Pancreas (tissue), 10 donors: ENCODE measurements at regions not wholly inside any gene's neighbourhood (a gene's known extent, or its start where the extent isn't known, plus 50 kb on each side); places are given as distances from the start of the nearest gene placed in this dataset.

ENCODE experiments used
- ATAC-seq, 4 donors: fragments of 200-7000 bp; cut with Tn5 transposase; one replicate each; pipeline versions ENCODE4 v1.8.0 to v1.9.1; 2020; ENCODE audit warnings: mild to moderate bottlenecking in 4 of 4, moderate library complexity in 4 of 4
- DNase-seq, 6 donors: peaks; one replicate each; pipeline ENCODE4 v3.0.0-alpha.2; 2020
- FAIRE-seq: peaks from 2 replicates; lab custom pipeline; 2012; peaks lifted over from hg19 to GRCh38; lab: Jason Lieb, UNC
- H3K27ac ChIP-seq, 4 donors: fragments of 200-600 bp; sonication (generic); 1 replicate in 3 of 4; 2 replicates in 1 of 4; pipeline versions ENCODE4 v1.5.0 to v1.8.0; 2020
- H3K27me3 ChIP-seq, 4 donors: fragments of 200-600 bp; one replicate each; pipeline ENCODE4 v1.8.0; 2021
- H3K36me3 ChIP-seq, 3 donors: fragments of 200-600 bp; sonication (generic) in 1 of 3; one replicate each; pipeline versions ENCODE4 v1.5.0 to v1.8.0; 2020 to 2021
- H3K4me1 ChIP-seq, 3 donors: fragments of 200-600 bp; one replicate each; pipeline ENCODE4 v1.8.0; 2021
- H3K4me3 ChIP-seq, 4 donors: fragments of 200-600 bp; sonication (generic) in 2 of 4; one replicate each; pipeline versions ENCODE4 v1.5.0 to v1.8.0; 2020 to 2021
- H3K9me3 ChIP-seq, 4 donors: fragments of 200-600 bp; one replicate each; pipeline ENCODE4 v1.8.0; 2021
- WGBS, 2 donors: extraction: QIAGEN DNeasy Blood & Tissue Kit; methylation state at CpG; one replicate each; pipeline ENCODE4 v1.1.7; 2013; 5-methylcytosine and 5-hydroxymethylcytosine counted together
- intact Hi-C, 3 donors: fragments of 100-400 bp; cut with DNase I; formaldehyde crosslinking; loops; one replicate each; pipeline versions ENCODE4 v1.11.1 to v1.14.2; 2022
- TF ChIP-seq, protein P1 (sequence below), 4 donors: fragments of 200-600 bp; sonication (generic) in 3 of 4; IDR thresholded peaks; one replicate each; pipeline versions ENCODE4 v1.5.0 to v1.8.0; 2021; ENCODE audit warnings: antibody characterized with exemption in 4 of 4
- donor health status: healthy with polysubstance abuse.
- donor health status: DM: no; HTN: no; CAD: no; lungs with moderate emphysema.
- donor health status: DM: no; HTN: no; CAD: no.
- donor health status: control.
- donor health status: control.
- donor health status: Bipolar disorder and iron deficiency.
- donor health status: DM: yes; HTN: yes; CAD: no.
- donor health status: DM: no; HTN: no; CAD: no.
- donor health status: DM: no; HTN: no; CAD: no.
- donor health status: DM: yes; HTN: yes; CAD: no.

DNA sequence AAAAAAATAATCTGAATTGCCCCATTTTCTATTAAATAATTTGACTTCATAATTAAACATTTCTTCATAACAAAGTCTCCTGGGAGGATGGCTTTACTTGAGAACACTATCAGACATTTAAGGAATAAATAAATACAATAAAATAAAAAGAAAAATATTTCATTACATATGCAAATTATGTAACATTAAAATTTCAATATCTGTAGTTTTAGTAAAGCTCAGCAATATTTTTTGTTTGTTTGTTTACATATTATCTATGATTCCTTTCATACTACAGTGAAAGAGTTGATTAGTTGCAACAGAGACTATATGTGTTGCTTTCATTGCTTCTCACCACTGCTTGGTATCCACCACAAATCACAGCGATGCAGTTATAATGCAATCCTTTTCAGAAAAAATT is 474.9 kb upstream of the GJE1 start:
- H3K36me3 ChIP-seq = no peaks in the 10 kb centered on the region
- DNase-seq (no peak), FAIRE-seq (no peak), ATAC-seq (no peak)
- H3K27ac ChIP-seq = no peak overlapping the region
- H3K4me1 ChIP-seq = no peaks in the 10 kb centered on the region
- no peaks in the 10 kb centered on the region for H3K27me3 ChIP-seq
- H3K9me3 ChIP-seq = no peaks in the 10 kb centered on the region
- intact Hi-C loops = no loop called here
- WGBS, 2 donors = 76 to 100% methylated on average over 1 of the region's 1 CpG
- H3K4me3 ChIP-seq = no peak overlapping the region
- TF ChIP-seq, protein P1, sequence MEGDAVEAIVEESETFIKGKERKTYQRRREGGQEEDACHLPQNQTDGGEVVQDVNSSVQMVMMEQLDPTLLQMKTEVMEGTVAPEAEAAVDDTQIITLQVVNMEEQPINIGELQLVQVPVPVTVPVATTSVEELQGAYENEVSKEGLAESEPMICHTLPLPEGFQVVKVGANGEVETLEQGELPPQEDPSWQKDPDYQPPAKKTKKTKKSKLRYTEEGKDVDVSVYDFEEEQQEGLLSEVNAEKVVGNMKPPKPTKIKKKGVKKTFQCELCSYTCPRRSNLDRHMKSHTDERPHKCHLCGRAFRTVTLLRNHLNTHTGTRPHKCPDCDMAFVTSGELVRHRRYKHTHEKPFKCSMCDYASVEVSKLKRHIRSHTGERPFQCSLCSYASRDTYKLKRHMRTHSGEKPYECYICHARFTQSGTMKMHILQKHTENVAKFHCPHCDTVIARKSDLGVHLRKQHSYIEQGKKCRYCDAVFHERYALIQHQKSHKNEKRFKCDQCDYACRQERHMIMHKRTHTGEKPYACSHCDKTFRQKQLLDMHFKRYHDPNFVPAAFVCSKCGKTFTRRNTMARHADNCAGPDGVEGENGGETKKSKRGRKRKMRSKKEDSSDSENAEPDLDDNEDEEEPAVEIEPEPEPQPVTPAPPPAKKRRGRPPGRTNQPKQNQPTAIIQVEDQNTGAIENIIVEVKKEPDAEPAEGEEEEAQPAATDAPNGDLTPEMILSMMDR (IDR thresholded peaks at IDR 0.05) = no peak

DNA sequence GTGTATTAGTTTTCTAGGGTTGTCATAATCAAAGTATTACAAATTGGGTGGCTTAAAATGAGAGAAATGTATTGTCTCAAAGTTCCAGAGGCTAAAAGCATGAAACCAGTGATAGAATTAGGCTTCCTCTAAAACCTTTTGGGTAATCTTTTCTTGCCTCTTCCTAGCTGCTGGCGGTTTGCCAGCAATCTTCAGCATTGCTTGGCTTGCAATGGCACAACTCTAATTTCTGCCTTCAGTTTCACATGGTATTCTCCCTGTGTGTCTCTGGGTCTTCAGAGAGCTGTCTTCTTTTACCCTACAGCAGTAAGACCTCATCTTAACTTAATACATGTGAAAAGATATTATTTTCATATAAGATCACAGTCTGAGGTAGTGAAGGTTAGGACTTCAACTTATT is 479.1 kb upstream of the GJE1 start:
- Histone ChIP-seq H3K9me3 (no peaks in the 10 kb centered on the region), H3K4me1 (no peaks in the 10 kb centered on the region), H3K36me3 (no peaks in the 10 kb centered on the region), H3K27me3 (no peaks in the 10 kb centered on the region), H3K27ac (no peak overlapping the region), H3K4me3 (no peak overlapping the region)
- DNase-seq = peak in 1 of 6 donors; percentile 30
- TF ChIP-seq, protein P1 (IDR thresholded peaks at IDR 0.05) = no peak
- FAIRE-seq = no peak
- intact Hi-C loops = no loop called here
- no peak for ATAC-seq
- 48 to 73% methylated on average over 1 of the region's 1 CpG for WGBS, 2 donors

DNA sequence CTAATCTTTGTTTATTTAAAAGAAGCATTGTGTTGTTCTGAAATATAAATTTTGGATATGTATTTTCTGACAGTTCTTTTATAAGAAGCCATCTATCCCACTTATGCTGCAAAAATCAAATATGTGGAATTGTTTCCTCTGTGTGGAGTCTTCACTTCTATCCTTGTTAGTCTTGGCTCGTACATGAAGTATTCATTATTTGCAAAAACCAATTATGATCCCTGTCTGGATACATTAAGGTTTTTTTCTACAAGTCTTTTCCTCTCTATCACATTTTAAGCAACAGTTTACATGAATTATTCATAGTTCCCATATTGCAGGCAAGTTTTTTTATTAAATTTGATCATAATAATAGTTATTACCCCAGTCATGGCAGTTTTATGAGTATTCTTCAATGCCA is 490.8 kb upstream of the GJE1 start:
- ATAC-seq (no peak), FAIRE-seq (no peak)

DNA sequence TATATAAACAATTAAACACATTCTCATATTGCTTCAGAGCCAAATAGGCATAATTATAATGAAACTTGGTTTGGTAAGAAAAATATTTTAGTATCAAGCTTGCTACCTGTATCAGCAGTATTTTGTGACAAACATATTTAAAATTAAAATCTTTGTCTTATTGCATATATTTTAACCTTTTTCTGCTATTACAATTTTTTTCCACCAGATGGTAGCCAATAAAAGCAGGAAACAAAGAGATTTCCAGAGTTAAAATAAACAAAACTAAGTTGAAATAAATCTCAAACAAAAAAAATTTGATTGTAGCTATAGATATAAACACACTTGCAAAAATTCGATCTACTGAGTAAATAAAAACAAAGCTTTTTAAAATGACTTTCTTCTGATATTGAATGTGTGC is 491.3 kb upstream of the GJE1 start:
- H3K27ac ChIP-seq = no peak overlapping the region
- intact Hi-C loops = no loop called here
- H3K9me3 ChIP-seq = no peaks in the 10 kb centered on the region
- DNase-seq (no peak), ATAC-seq (no peak), FAIRE-seq (no peak)
- no peaks in the 10 kb centered on the region for H3K27me3 ChIP-seq
- WGBS, 2 donors = 18 to 30% methylated on average over 1 of the region's 1 CpG
- no peaks in the 10 kb centered on the region for H3K4me1 ChIP-seq
- TF ChIP-seq, protein P1 (IDR thresholded peaks at IDR 0.05) = no peak
- no peaks in the 10 kb centered on the region for H3K36me3 ChIP-seq
- H3K4me3 ChIP-seq = no peak overlapping the region

More for the DNA sequence above, 490.8 kb upstream of the GJE1 start:
- intact Hi-C loops = no loop called here
- no peak overlapping the region for H3K27ac ChIP-seq
- H3K4me1 ChIP-seq = no peaks in the 10 kb centered on the region
- 51% methylated on average over 1 of the region's 1 CpG for WGBS, 2 donors
- H3K9me3 ChIP-seq = no peaks in the 10 kb centered on the region
- H3K27me3 ChIP-seq = no peaks in the 10 kb centered on the region
- TF ChIP-seq, protein P1 (IDR thresholded peaks at IDR 0.05) = no peak
- no peaks in the 10 kb centered on the region for H3K36me3 ChIP-seq
- DNase-seq = no peak
- H3K4me3 ChIP-seq = no peak overlapping the region

DNA sequence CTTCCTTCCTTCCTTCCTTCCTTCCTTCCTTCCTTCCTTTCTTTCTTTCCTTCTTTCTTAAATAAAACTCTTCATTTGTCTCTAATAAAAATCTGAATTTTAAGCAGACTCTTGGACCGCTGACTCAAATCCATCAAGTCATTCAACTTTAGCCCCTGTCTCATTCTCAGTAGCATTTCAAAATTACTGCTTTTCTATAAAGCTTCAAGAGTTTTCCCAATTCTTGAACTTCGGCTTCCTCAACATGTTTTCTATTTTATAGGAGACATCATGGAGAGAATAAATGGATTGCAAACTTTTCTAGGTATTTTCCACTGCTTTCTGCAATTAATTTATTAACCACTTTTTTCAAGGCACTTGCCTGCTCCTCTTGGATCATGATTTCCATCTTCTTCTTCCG is 497.1 kb upstream of the GJE1 start:
- Histone ChIP-seq H3K4me1 (no peaks in the 10 kb centered on the region), H3K4me3 (no peak overlapping the region), H3K36me3 (no peaks in the 10 kb centered on the region), H3K9me3 (peaks cover 0 to 5% (median 0%) of the 10 kb centered on the region in 4 donors), H3K27me3 (no peaks in the 10 kb centered on the region), H3K27ac (no peak overlapping the region)
- DNase-seq = no peak
- intact Hi-C loops = no loop called here
- no peak for ATAC-seq
- WGBS, 2 donors = 67 to 85% methylated on average over 3 of the region's 3 CpGs
- TF ChIP-seq, protein P1 (IDR thresholded peaks at IDR 0.05) = no peak
- no peak for FAIRE-seq
